ENCODE measurements at regions not wholly inside any gene's neighbourhood (a gene's known extent, or its start where the extent isn't known, plus 50 kb on each side); places are given as distances from the start of the nearest gene placed in this dataset.
"Not testable (repeated sequence)": the region's sequence is repeated elsewhere in the genome, so short reads cannot be mapped to it uniquely, and the experiment has no call there.

DNA sequence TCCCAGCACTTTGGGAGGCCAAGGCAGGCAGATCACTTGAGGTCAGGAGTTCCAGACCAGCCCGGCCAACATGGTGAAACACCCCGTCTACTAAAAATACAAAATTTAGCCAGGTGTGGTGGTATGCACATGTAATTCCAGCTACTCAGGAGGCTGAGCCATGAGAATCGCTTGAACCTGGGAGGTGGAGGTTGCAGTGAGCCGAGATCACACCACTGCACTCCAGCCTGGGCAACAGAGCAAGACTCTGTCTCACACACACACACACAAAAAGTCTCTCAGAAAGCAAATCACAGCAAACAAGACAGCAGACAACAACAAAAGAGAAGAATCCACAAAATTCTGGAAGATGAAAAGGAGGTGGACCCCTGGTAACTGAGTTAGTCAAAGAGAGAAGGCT is 241.5 kb upstream of the NOCT start:
- TF ChIP-seq ARNT (IDR thresholded peaks at IDR 0.05); NFRKB (IDR thresholded peaks at IDR 0.05); BHLHE40 (IDR thresholded peaks at IDR 0.05; ENCODE audit: borderline replicate concordance); SP1 (IDR thresholded peaks at IDR 0.05); FOXK2 (IDR thresholded peaks at IDR 0.05); L3MBTL2 (conservative IDR thresholded peaks at IDR 0.05): not testable (repeated sequence)

All from HEK293T (cell line).